GM12878 (cell line): ENCODE measurements at regions not wholly inside any gene's neighbourhood (a gene's known extent, or its start where the extent isn't known, plus 50 kb on each side); places are given as distances from the start of the nearest gene placed in this dataset.
A peak's percentile ranks its signal among the peaks of the same experiment; 100 is the strongest.

ENCODE experiments used
- ATAC-seq: fragments of 200-7000 bp; cut with Tn5 transposase; 3 replicates; pipeline ENCODE4 v1.9.1; 2020; ENCODE audit warnings: mild to moderate bottlenecking, moderate library complexity
- BruUV-seq: library from RNA; stranded (reverse); fragments of 400-500 nt; replicated peaks from 2 replicates; lab custom pipeline; 2021; lab: Mats Ljungman, UMichigan
- CTCF ChIA-PET: fragments of 300-600 bp; sonication (Branson Sonifier 250); formaldehyde crosslinking; extraction: SDS; loops from one replicate; lab custom pipeline; 2021; ENCODE audit warnings: inconsistent platforms; lab: Yijun Ruan, JAX
- POLR2A ChIA-PET: fragments of 350-600 bp; formaldehyde crosslinking; extraction: SDS; loops from one replicate; lab custom pipeline; 2021; ENCODE audit warnings: inconsistent platforms; lab: Charles Lee
- RAD21 ChIA-PET: fragments of 300-600 bp; sonication (Branson Sonifier 250); formaldehyde crosslinking; loops from one replicate; lab custom pipeline; 2023; ENCODE audit warnings: antibody characterized with exemption; ENCODE audit not compliant: unreplicated experiment; lab: Charles Lee
- SMC1A ChIA-PET: fragments of 300-600 bp; sonication (Branson Sonifier 250); formaldehyde crosslinking; loops from one replicate; lab custom pipeline; 2023; ENCODE audit not compliant: unreplicated experiment, uncharacterized antibody; lab: Charles Lee
- DNase-seq: peaks from one replicate; pipeline ENCODE4 v3.0.0-alpha.2; 2011; ENCODE audit warnings: low read depth, low spot score
- FAIRE-seq: peaks from 3 replicates; lab custom pipeline; 2011; peaks lifted over from hg19 to GRCh38; lab: Jason Lieb, UNC
- H2AFZ ChIP-seq: 2 replicates; pipeline ENCODE4 v1.6.0; 2011; ENCODE audit warnings: low read depth, low read length, control low read depth; ENCODE audit not compliant: control insufficient read depth
- H3K27ac ChIP-seq: 2 replicates; pipeline ENCODE4 v1.5.1; 2011; ENCODE audit warnings: control low read depth; ENCODE audit not compliant: control insufficient read depth, insufficient read depth
- H3K27me3 ChIP-seq, 2 experiments: replicated peaks in 1 of 2; 2 replicates each; pipeline versions ENCODE4 v1.6.0 to v1.6.1; 2011; ENCODE audit warnings: low read length in 1 of 2; ENCODE audit not compliant: control insufficient read depth in 2 of 2, insufficient read depth in 2 of 2
- H3K36me3 ChIP-seq, 2 experiments: 2 replicates each; pipeline ENCODE4 v1.5.1; 2011; ENCODE audit warnings: low read length in 1 of 2; ENCODE audit not compliant: control insufficient read depth in 2 of 2, insufficient read depth in 2 of 2
- H3K4me1 ChIP-seq: 2 replicates; pipeline ENCODE4 v1.6.1; 2011; ENCODE audit warnings: mild to moderate bottlenecking, low read length, moderate library complexity, mixed read lengths; ENCODE audit not compliant: control insufficient read depth, insufficient read depth
- H3K4me2 ChIP-seq: 2 replicates; pipeline ENCODE4 v1.6.0; 2011; ENCODE audit warnings: control low read depth; ENCODE audit not compliant: control insufficient read depth, insufficient read depth
- H3K4me3 ChIP-seq: fragments of 200-600 bp; sonication (generic); 2 replicates; pipeline ENCODE4 v1.5.1; 2016
- H3K79me2 ChIP-seq: 2 replicates; pipeline ENCODE4 v1.6.0; 2011; ENCODE audit warnings: low read length; ENCODE audit not compliant: control insufficient read depth, insufficient read depth
- H3K9ac ChIP-seq: 2 replicates; pipeline ENCODE4 v1.8.0; 2011; ENCODE audit warnings: low read length, control low read depth, mixed read lengths; ENCODE audit not compliant: control insufficient read depth, insufficient read depth
- H3K9me3 ChIP-seq: replicated peaks from 3 replicates; pipeline ENCODE4 v1.5.1; 2011; ENCODE audit warnings: mild to moderate bottlenecking, low read length; ENCODE audit not compliant: control insufficient read depth, insufficient read depth
- H4K20me1 ChIP-seq: 2 replicates; pipeline ENCODE4 v1.6.0; 2011; ENCODE audit not compliant: control insufficient read depth, insufficient read depth
- CBX5 ChIP-seq: sonication (generic); IDR thresholded peaks from 2 replicates; pipeline ENCODE4 v1.6.1; 2016; ENCODE audit warnings: low read depth, moderate library complexity, mild to moderate bottlenecking, inconsistent platforms
- GABPA ChIP-seq: IDR thresholded peaks from 2 replicates; pipeline ENCODE4 v1.6.1; 2014; ENCODE audit warnings: antibody characterized with exemption, low read depth, mild to moderate bottlenecking, inconsistent platforms
- NFXL1 ChIP-seq: fragments of 450-650 bp; IDR thresholded peaks from 2 replicates; pipeline ENCODE4 v1.6.1; 2017; ENCODE audit warnings: antibody characterized with exemption, mild to moderate bottlenecking, borderline replicate concordance
- POU2F2 ChIP-seq: IDR thresholded peaks from 3 replicates; pipeline ENCODE4 v1.6.1; 2011; ENCODE audit warnings: low read depth, mild to moderate bottlenecking, low read length, borderline replicate concordance
- RUNX3 ChIP-seq: IDR thresholded peaks from 2 replicates; pipeline ENCODE4 v1.6.1; 2012; ENCODE audit warnings: low read length, inconsistent platforms
- SIX5 ChIP-seq: IDR thresholded peaks from 2 replicates; pipeline ENCODE4 v1.6.1; 2011; ENCODE audit warnings: mild to moderate bottlenecking, low read depth, low read length, moderate library complexity; ENCODE audit not compliant: severe bottlenecking
- TARDBP ChIP-seq: IDR thresholded peaks from 2 replicates; pipeline ENCODE4 v1.6.1; 2016; ENCODE audit warnings: borderline replicate concordance
- TCF12 ChIP-seq: IDR thresholded peaks from 2 replicates; pipeline ENCODE4 v1.6.1; 2011; ENCODE audit warnings: low read depth, mild to moderate bottlenecking, low read length
- TCF7 ChIP-seq: IDR thresholded peaks from 2 replicates; pipeline ENCODE4 v1.6.1; 2014; ENCODE audit warnings: antibody characterized with exemption, borderline replicate concordance
- ZNF274 ChIP-seq: IDR thresholded peaks from one replicate; pipeline ENCODE4 v1.8.0; 2011; ENCODE audit not compliant: insufficient read length, insufficient read depth
- ZZZ3 ChIP-seq: IDR thresholded peaks from 2 replicates; pipeline ENCODE4 v1.6.1; 2011; ENCODE audit warnings: low read depth; ENCODE audit not compliant: control insufficient read depth, insufficient read length
- WGBS: methylation state at CpG from one replicate; pipeline ENCODE4 v1.1.6; 2016; ENCODE audit warnings: low lambda C conversion rate; ENCODE audit not compliant: insufficient replicate concordance, insufficient coverage; ENCODE audit errors: missing lambda C conversion rate; 5-methylcytosine and 5-hydroxymethylcytosine counted together
- in situ Hi-C: fragments of 300-500 bp; cut with MboI; formaldehyde crosslinking; loops from 9 replicates; pipeline ENCODE4 v1.14.3; 2018; ENCODE audit warnings: mixed read lengths
- intact Hi-C: fragments of 100-400 bp; cut with micrococcal nuclease; formaldehyde crosslinking; loops from one replicate; pipeline ENCODE4 v1.14.2; 2022; ENCODE audit not compliant: unreplicated experiment
- TF ChIP-seq, protein P1 (sequence below): IDR thresholded peaks from 2 replicates; pipeline ENCODE4 v1.6.1; 2011; ENCODE audit warnings: mild to moderate bottlenecking, low read depth, low read length, moderate library complexity; ENCODE audit not compliant: insufficient replicate concordance
- TF ChIP-seq, protein P2 (sequence below): fragments of 450-650 bp; IDR thresholded peaks from 2 replicates; pipeline ENCODE4 v1.6.1; 2016; ENCODE audit warnings: mild to moderate bottlenecking, moderate library complexity, borderline replicate concordance

DNA sequence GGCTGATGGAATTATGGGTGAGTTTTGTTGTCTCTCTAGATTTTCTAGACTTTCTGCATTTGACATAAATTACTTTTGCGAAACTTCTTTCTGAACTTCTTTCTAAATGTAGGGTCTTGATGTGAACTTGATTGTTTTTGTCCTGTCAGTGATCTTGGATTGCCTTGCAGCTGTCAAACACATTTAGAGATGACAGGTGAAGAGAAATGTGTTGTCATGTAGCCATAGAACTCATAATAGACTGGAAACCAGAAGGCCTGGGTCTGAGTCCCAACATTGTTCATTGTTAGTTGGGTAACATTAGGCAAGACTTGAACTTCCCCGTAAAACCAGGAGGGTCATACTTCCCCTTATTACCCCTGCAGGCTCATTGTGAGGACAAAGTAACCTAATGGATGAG, 109.0 kb downstream of the LRIG3 start:
- Histone ChIP-seq H3K4me1 (no peaks in the 10 kb centered on the region), H3K9ac (no peak overlapping the region), H3K27ac (no peak overlapping the region), H3K9me3 (no peaks in the 10 kb centered on the region), H3K27me3 (no peaks in the 10 kb centered on the region), H3K36me3 (no peaks in the 10 kb centered on the region), H3K4me3 (no peak overlapping the region), H3K79me2 (no peaks in the 10 kb centered on the region), H2AFZ (no peak overlapping the region), H3K4me2 (no peak overlapping the region), H4K20me1 (no peaks in the 10 kb centered on the region)
- ChIA-PET CTCF (no interaction called here), POLR2A (no interaction called here), RAD21 (no interaction called here), SMC1A (interaction anchor here (0.6 kb wide), 1 partner anchor 579 kb away, joined by 3 read pairs; no protein-coding TSS in a partner anchor)
- in situ Hi-C loops (no loop called here), intact Hi-C loops (no loop called here)
- FAIRE-seq = peak; percentile 7
- DNase-seq = no peak
- no TSS peak for BruUV-seq
- ATAC-seq = no peak
- TF ChIP-seq ZZZ3 = no peak
- TF ChIP-seq ZNF274 = no peak
- no peak for TF ChIP-seq CBX5
- TF ChIP-seq, protein P1, sequence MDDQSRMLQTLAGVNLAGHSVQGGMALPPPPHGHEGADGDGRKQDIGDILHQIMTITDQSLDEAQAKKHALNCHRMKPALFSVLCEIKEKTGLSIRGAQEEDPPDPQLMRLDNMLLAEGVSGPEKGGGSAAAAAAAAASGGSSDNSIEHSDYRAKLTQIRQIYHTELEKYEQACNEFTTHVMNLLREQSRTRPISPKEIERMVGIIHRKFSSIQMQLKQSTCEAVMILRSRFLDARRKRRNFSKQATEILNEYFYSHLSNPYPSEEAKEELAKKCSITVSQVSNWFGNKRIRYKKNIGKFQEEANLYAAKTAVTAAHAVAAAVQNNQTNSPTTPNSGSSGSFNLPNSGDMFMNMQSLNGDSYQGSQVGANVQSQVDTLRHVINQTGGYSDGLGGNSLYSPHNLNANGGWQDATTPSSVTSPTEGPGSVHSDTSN = no peak
- no peak for TF ChIP-seq GABPA
- no peak for TF ChIP-seq TCF12
- TF ChIP-seq SIX5 = no peak
- no peak for TF ChIP-seq TCF7
- TF ChIP-seq RUNX3 = no peak
- WGBS = 46% methylated on average over 2 of the region's 2 CpGs

DNA sequence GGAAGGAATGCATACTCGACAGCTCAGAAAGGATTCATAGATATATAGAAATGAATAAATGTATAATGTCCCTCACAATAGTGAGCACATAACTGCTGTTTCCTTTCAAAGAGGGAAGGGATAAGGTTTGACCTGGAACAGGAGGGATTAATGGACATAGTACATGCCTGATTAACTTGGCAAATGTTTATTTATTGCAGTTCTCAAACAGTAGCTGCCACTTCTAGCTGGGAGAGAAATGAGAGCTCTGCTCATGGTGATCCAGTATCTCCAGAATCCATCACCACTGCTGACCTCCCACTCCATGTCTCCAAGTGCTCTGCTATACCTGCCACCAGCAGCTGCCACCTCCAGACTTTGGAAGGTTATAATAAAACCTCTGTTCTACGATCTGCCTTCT, 108.1 kb downstream of the LRIG3 start:
- ChIA-PET RAD21 (no interaction called here), CTCF (no interaction called here), POLR2A (no interaction called here), SMC1A (interaction anchor here (0.5 to 0.9 kb wide), 2 partner anchors 33 to 47 kb away, joined by 3 read pairs; no protein-coding TSS in a partner anchor)
- WGBS = 0% methylated on average over 2 of the region's 2 CpGs
- H3K79me2 ChIP-seq = no peaks in the 10 kb centered on the region
- BruUV-seq = no TSS peak
- ATAC-seq (no peak), DNase-seq (no peak), FAIRE-seq (no peak)
- in situ Hi-C loops = no loop called here
- intact Hi-C loops = no loop called here
- no peaks in the 10 kb centered on the region for H3K9me3 ChIP-seq
- no peaks in the 10 kb centered on the region for H3K27me3 ChIP-seq
- no peak overlapping the region for H2AFZ ChIP-seq
- no peak overlapping the region for H3K9ac ChIP-seq
- no peaks in the 10 kb centered on the region for H3K4me1 ChIP-seq
- no peaks in the 10 kb centered on the region for H3K36me3 ChIP-seq
- H3K27ac ChIP-seq = no peak overlapping the region
- H3K4me2 ChIP-seq = no peak overlapping the region
- no peaks in the 10 kb centered on the region for H4K20me1 ChIP-seq
- H3K4me3 ChIP-seq = no peak overlapping the region
- TF ChIP-seq POU2F2 = no peak
- TF ChIP-seq, protein P2, sequence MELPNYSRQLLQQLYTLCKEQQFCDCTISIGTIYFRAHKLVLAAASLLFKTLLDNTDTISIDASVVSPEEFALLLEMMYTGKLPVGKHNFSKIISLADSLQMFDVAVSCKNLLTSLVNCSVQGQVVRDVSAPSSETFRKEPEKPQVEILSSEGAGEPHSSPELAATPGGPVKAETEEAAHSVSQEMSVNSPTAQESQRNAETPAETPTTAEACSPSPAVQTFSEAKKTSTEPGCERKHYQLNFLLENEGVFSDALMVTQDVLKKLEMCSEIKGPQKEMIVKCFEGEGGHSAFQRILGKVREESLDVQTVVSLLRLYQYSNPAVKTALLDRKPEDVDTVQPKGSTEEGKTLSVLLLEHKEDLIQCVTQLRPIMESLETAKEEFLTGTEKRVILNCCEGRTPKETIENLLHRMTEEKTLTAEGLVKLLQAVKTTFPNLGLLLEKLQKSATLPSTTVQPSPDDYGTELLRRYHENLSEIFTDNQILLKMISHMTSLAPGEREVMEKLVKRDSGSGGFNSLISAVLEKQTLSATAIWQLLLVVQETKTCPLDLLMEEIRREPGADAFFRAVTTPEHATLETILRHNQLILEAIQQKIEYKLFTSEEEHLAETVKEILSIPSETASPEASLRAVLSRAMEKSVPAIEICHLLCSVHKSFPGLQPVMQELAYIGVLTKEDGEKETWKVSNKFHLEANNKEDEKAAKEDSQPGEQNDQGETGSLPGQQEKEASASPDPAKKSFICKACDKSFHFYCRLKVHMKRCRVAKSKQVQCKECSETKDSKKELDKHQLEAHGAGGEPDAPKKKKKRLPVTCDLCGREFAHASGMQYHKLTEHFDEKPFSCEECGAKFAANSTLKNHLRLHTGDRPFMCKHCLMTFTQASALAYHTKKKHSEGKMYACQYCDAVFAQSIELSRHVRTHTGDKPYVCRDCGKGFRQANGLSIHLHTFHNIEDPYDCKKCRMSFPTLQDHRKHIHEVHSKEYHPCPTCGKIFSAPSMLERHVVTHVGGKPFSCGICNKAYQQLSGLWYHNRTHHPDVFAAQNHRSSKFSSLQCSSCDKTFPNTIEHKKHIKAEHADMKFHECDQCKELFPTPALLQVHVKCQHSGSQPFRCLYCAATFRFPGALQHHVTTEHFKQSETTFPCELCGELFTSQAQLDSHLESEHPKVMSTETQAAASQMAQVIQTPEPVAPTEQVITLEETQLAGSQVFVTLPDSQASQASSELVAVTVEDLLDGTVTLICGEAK = no peak
- no peak for TF ChIP-seq NFXL1
- no peak for TF ChIP-seq TARDBP
